Progenitor cell of endocrine pancreas (in vitro differentiated cells): ENCODE measurements at regions not wholly inside any gene's neighbourhood (a gene's known extent, or its start where the extent isn't known, plus 50 kb on each side); places are given as distances from the start of the nearest gene placed in this dataset.
"Not testable (repeated sequence)": the region's sequence is repeated elsewhere in the genome, so short reads cannot be mapped to it uniquely, and the experiment has no call there.

Source experiments
- DNase-seq: peaks from one replicate; pipeline ENCODE4 v3.0.0; 2021; ENCODE audit warnings: low spot score; ENCODE audit not compliant: unreplicated experiment
- H3K27ac Mint-ChIP-seq: 2 replicates; pipeline ENCODE4 v1.8.0; 2021; ENCODE audit warnings: mild to moderate bottlenecking, moderate library complexity, mixed read lengths
- H3K27me3 Mint-ChIP-seq: 2 replicates; pipeline ENCODE4 v1.8.0; 2021; ENCODE audit warnings: mixed read lengths
- H3K36me3 Mint-ChIP-seq: 2 replicates; pipeline ENCODE4 v1.8.0; 2022; ENCODE audit warnings: mixed read lengths; ENCODE audit not compliant: insufficient read depth
- H3K4me1 Mint-ChIP-seq: 2 replicates; pipeline ENCODE4 v1.8.0; 2021; ENCODE audit warnings: low read depth, mixed read lengths
- H3K4me3 Mint-ChIP-seq: 2 replicates; pipeline ENCODE4 v1.8.0; 2021; ENCODE audit warnings: low read depth, mild to moderate bottlenecking, moderate library complexity, mixed read lengths
- H3K9me3 Mint-ChIP-seq: 2 replicates; pipeline ENCODE4 v1.8.0; 2021; ENCODE audit warnings: low read depth, mixed read lengths
- CTCF ChIP-seq: fragments of 200-600 bp; sonication (generic); IDR thresholded peaks from one replicate; pipeline ENCODE4 v1.5.0; 2021; ENCODE audit warnings: antibody characterized with exemption, mild to moderate bottlenecking; ENCODE audit not compliant: unreplicated experiment

DNA sequence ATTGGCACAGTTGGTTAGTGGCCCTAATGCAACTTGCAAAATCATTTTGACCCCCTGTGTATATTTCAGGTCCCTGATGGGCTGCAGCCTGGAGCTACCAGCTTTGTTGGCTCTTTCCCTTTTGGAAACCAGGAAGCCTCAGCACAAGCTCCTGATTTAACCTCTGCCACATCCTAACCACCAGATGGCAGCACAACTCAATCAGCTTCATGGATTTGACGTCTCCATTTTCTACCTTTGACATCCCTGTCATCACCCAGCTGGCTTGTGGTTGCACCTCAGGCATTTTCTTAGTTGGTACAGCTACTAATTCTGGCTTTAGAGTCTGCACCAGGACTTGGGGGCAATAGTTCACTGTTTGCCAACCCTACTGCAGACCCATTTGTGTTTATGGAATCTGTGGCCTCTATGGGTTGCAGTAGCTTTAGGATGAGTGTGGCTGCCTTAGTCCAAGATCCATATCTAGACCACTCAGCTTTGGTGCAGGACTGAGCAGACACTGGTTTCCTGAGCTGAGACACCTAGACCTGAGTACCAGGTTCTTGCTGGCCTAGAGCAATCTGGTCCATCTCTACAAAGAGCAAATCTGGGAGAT is 456.2 kb downstream of the REEP3 start:
- no peaks in the 10 kb centered on the region for H3K4me1 Mint-ChIP-seq
- peak; percentile 74 for TF ChIP-seq CTCF
- no peak overlapping the region for H3K27ac Mint-ChIP-seq
- H3K9me3 Mint-ChIP-seq = no peaks in the 10 kb centered on the region
- no peak overlapping the region for H3K4me3 Mint-ChIP-seq
- H3K36me3 Mint-ChIP-seq = no peaks in the 10 kb centered on the region
- H3K27me3 Mint-ChIP-seq = no peaks in the 10 kb centered on the region
- peak; percentile 29 for DNase-seq

DNA sequence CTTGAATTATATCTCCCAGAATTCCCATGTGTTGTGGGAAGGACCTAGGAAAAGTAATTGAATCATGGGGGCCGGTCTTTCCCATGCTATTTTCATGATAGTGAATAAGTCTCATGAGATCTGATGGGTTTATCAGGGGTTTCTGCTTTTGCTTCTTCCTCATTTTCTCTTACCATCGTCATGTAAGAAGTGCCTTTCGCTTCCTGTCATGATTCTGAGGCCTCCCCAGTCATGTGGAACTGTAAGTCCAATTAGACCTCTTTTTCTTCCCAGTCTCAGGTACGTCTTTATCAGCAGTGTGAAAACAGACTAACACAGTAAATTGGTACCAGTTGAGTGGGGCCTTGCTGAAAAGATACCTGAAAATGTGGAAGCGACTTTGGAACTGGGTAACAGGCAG is 459.7 kb downstream of the REEP3 start:
- H3K9me3 Mint-ChIP-seq, H3K27me3 Mint-ChIP-seq, H3K36me3 Mint-ChIP-seq, DNase-seq, H3K4me1 Mint-ChIP-seq, H3K4me3 Mint-ChIP-seq, H3K27ac Mint-ChIP-seq: not testable (repeated sequence)

DNA sequence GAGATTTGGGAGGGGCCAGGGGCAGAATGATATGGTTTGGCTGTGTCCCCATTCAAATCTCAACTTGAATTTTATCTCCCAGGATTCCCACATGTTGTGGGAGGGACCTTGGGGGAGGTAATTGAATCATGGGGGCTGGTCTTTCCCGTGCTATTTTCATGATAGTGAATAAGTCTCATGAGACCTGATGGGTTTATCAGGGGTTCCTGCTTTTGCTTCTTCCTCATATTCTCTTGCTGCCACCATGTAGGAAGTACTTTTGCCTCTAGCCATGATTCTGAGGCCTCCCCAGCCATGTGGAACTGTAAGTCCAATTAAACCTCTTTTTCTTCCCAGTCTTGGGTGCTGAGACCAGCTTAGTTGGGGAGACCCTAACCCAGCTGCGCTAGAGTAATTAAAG is 462.9 kb downstream of the REEP3 start:
- H3K4me3 Mint-ChIP-seq, H3K4me1 Mint-ChIP-seq, H3K27ac Mint-ChIP-seq, DNase-seq, H3K9me3 Mint-ChIP-seq, H3K27me3 Mint-ChIP-seq, H3K36me3 Mint-ChIP-seq: not testable (repeated sequence)

- Mint-ChIP-seq H3K4me1 (no peaks in the 10 kb centered on the region), H3K27ac (no peak overlapping the region), H3K36me3 (no peaks in the 10 kb centered on the region), H3K9me3 (peaks cover 10% of the 10 kb centered on the region), H3K27me3 (no peaks in the 10 kb centered on the region), H3K4me3 (no peak overlapping the region)
- TF ChIP-seq CTCF = no peak
- DNase-seq = no peak
These were observed 465.3 kb downstream of the REEP3 start for GRCh38 chr10:63986536-63986935.

DNA sequence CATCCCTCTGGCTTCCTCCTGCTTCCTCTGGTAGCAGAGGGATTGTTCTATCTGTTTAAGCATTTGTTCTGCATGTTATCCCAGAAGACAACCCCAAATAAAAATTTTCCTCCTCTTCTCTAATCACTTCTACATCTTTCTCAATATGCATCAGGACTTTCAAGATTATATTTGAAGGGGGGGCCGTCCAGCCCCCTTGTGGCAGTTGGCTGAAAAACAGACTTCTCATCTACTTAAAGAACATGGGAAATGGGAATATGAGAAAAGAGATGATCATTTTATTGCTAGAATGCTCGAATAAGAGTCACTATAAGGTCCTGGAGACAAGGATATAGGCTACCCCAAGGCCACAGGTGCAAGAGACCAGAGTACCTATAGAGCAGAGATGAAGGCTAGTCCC is 466.0 kb downstream of the REEP3 start:
- DNase-seq = no peak
- Mint-ChIP-seq H3K9me3 (peaks cover 10% of the 10 kb centered on the region), H3K27ac (no peak overlapping the region), H3K4me3 (no peak overlapping the region), H3K36me3 (no peaks in the 10 kb centered on the region), H3K4me1 (no peaks in the 10 kb centered on the region), H3K27me3 (no peaks in the 10 kb centered on the region)
- TF ChIP-seq CTCF = no peak

GRCh38 chr10:63994371-63994770 is 473.2 kb downstream of the REEP3 start:
- Mint-ChIP-seq H3K27ac (no peak overlapping the region), H3K4me3 (no peak overlapping the region), H3K36me3 (no peaks in the 10 kb centered on the region), H3K27me3 (no peaks in the 10 kb centered on the region), H3K4me1 (no peaks in the 10 kb centered on the region), H3K9me3 (peaks cover 1% of the 10 kb centered on the region)
- no peak for DNase-seq
- no peak for TF ChIP-seq CTCF
